Left kidney (tissue), 1 donor: ENCODE measurements at regions not wholly inside any gene's neighbourhood (a gene's known extent, or its start where the extent isn't known, plus 50 kb on each side); places are given as distances from the start of the nearest gene placed in this dataset.
"Not testable (repeated sequence)": the region's sequence is repeated elsewhere in the genome, so short reads cannot be mapped to it uniquely, and the experiment has no call there.

ENCODE experiments used
- DNase-seq: peaks from one replicate; pipeline ENCODE4 v3.0.0-alpha.2; 2013

GRCh38 chr12:19775241-19775640 lies 335.9 kb downstream of the AEBP2 start:
- no peak for DNase-seq

- DNase-seq = not testable (repeated sequence)
Observed at GRCh38 chr12:19775976-19776375, 336.7 kb downstream of the AEBP2 start.

GRCh38 chr12:19778172-19778571 lies 338.9 kb downstream of the AEBP2 start:
- no peak for DNase-seq

GRCh38 chr12:19778797-19779196 lies 339.5 kb downstream of the AEBP2 start:
- DNase-seq = no peak

GRCh38 chr12:19779395-19780056 lies 340.2 kb downstream of the AEBP2 start:
- DNase-seq = no peak

- no peak for DNase-seq
Observed at GRCh38 chr12:19780460-19780859, 341.2 kb downstream of the AEBP2 start.

GRCh38 chr12:19783547-19784444 lies 344.5 kb downstream of the AEBP2 start:
- no peak for DNase-seq

GRCh38 chr12:19792028-19792427 lies 352.7 kb downstream of the AEBP2 start:
- DNase-seq = no peak

- DNase-seq = no peak
Observed at GRCh38 chr12:19794116-19794515, 354.8 kb downstream of the AEBP2 start.

- DNase-seq = no peak
Observed at GRCh38 chr12:19799216-19799615, 359.9 kb downstream of the AEBP2 start.

GRCh38 chr12:19799895-19800602 lies 360.8 kb downstream of the AEBP2 start:
- no peak for DNase-seq

GRCh38 chr12:19800884-19801283 lies 361.6 kb downstream of the AEBP2 start:
- DNase-seq = no peak

GRCh38 chr12:19801941-19802340 lies 362.6 kb downstream of the AEBP2 start:
- DNase-seq = no peak

GRCh38 chr12:19802915-19803314 lies 363.6 kb downstream of the AEBP2 start:
- no peak for DNase-seq

- DNase-seq = no peak
Observed at GRCh38 chr12:19804737-19805136, 365.4 kb downstream of the AEBP2 start.

- no peak for DNase-seq
Observed at GRCh38 chr12:19808371-19808770, 369.1 kb downstream of the AEBP2 start.

GRCh38 chr12:19810213-19810612 lies 370.9 kb downstream of the AEBP2 start:
- DNase-seq = no peak

- DNase-seq = no peak
Observed at GRCh38 chr12:19811922-19812321, 372.6 kb downstream of the AEBP2 start.

- DNase-seq = no peak
Observed at GRCh38 chr12:19819231-19819630, 379.9 kb downstream of the AEBP2 start.

- DNase-seq = no peak
Observed at GRCh38 chr12:19822476-19822875, 383.2 kb downstream of the AEBP2 start.

- not testable (repeated sequence) for DNase-seq
Observed at GRCh38 chr12:19823326-19823725, 384.0 kb downstream of the AEBP2 start.

GRCh38 chr12:19826980-19827550 lies 387.8 kb downstream of the AEBP2 start:
- DNase-seq = no peak
